Left lung (tissue), 4 donors: ENCODE measurements at regions not wholly inside any gene's neighbourhood (a gene's known extent, or its start where the extent isn't known, plus 50 kb on each side); places are given as distances from the start of the nearest gene placed in this dataset.

Source experiments
- ATAC-seq: fragments of 200-7000 bp; cut with Tn5 transposase; one replicate; pipeline ENCODE4 v1.9.1; 2020; ENCODE audit warnings: moderate library complexity
- DNase-seq, 4 donors: peaks; one replicate each; pipeline ENCODE4 v3.0.0-alpha.2; 2013 to 2020
- H3K27ac ChIP-seq, 2 donors: fragments of 200-600 bp; sonication (generic) in 1 of 2; one replicate each; pipeline versions ENCODE4 v1.5.0 to v1.8.0; 2020 to 2021
- H3K27me3 ChIP-seq, 2 donors: fragments of 200-600 bp; sonication (generic) in 1 of 2; one replicate each; pipeline versions ENCODE4 v1.5.0 to v1.8.0; 2020 to 2021
- H3K36me3 ChIP-seq, 2 donors: fragments of 200-600 bp; sonication (generic) in 1 of 2; one replicate each; pipeline versions ENCODE4 v1.5.0 to v1.8.0; 2020 to 2021
- H3K4me1 ChIP-seq, 2 donors: fragments of 200-600 bp; one replicate each; pipeline ENCODE4 v1.8.0; 2021
- H3K4me3 ChIP-seq, 2 donors: fragments of 200-600 bp; sonication (generic) in 1 of 2; one replicate each; pipeline versions ENCODE4 v1.5.0 to v1.8.0; 2020 to 2021; ENCODE audit warnings: mild to moderate bottlenecking in 1 of 2
- H3K9me3 ChIP-seq, 2 donors: fragments of 200-600 bp; sonication (generic) in 1 of 2; one replicate each; pipeline versions ENCODE4 v1.5.0 to v1.8.0; 2020 to 2021
- CTCF ChIP-seq, 2 donors: fragments of 200-600 bp; sonication (generic) in 1 of 2; IDR thresholded peaks; one replicate each; pipeline versions ENCODE4 v1.5.0 to v1.8.0; 2021; ENCODE audit warnings: antibody characterized with exemption in 2 of 2
- intact Hi-C, 2 donors: fragments of 100-400 bp; cut with DNase I; formaldehyde crosslinking; loops; one replicate each; pipeline versions ENCODE4 v1.11.2 to v1.14.2; 2022
- donor health status: DM: no; HTN: yes; CAD: no.
- donor health status: DM: no; HTN: no; CAD: no.

- Histone ChIP-seq H3K9me3 (no peaks in the 10 kb centered on the region), H3K4me3 (no peak overlapping the region), H3K27me3 (peaks cover 0 to 11% of the 10 kb centered on the region in 2 donors), H3K27ac (no peak overlapping the region), H3K4me1 (no peaks in the 10 kb centered on the region), H3K36me3 (no peaks in the 10 kb centered on the region)
- no peak for TF ChIP-seq CTCF (IDR thresholded peaks at IDR 0.05)
- DNase-seq: peak in 1 of 4 donors; percentile 58
- ATAC-seq: no peak
- intact Hi-C loops: no loop called here
Measured at GRCh38 chr2:240296476-240297255, 138.8 kb upstream of the GPC1 start.

- no peaks in the 10 kb centered on the region for H3K4me1 ChIP-seq
- DNase-seq: peak in 1 of 4 donors; percentile 60
- intact Hi-C loops: no loop called here
Measured at GRCh38 chr2:240297256-240298116, 138.0 kb upstream of the GPC1 start.

DNA sequence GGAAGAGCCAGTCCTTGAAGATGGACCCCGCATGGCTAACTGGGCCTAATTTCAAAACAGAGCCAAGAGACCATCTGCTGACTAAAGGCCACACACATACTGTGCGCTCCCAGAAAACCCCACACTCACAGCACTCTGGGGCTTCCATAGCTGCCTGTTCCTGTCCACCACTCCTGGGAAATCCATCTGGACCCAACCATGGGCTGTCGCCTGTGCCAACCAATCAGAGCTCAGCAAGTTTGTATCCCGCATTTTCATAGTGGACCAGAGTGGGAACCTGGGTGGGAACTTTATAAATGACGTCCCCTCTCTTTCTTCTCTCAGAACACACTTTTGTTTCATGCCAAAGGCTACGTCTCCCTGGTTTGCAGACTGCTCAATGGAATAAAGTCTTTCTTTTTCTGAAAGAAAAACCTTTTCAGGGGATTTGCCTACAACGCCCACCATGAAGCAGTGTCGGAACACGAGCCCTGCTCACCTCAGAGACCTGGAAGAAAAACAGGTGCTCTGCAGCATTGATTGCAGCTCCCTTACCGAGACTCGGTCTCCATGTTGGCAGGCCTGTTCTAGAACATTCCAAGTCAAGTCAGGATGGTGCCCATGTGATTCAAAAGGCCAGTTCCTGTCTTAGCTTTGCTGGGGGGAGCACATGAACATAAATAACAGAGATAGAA lies 137.2 kb upstream of the GPC1 start:
- Histone ChIP-seq H3K27me3 (peaks cover 0 to 15% of the 10 kb centered on the region in 2 donors), H3K27ac (no peak overlapping the region), H3K4me1 (no peaks in the 10 kb centered on the region), H3K4me3 (no peak overlapping the region), H3K36me3 (no peaks in the 10 kb centered on the region), H3K9me3 (no peaks in the 10 kb centered on the region)
- no peak for DNase-seq
- TF ChIP-seq CTCF (IDR thresholded peaks at IDR 0.05): no peak
- ATAC-seq: no peak
- intact Hi-C loops: no loop called here

More at GRCh38 chr2:240297256-240298116, 138.0 kb upstream of the GPC1 start:
- no peaks in the 10 kb centered on the region for H3K36me3 ChIP-seq
- H3K27ac ChIP-seq: no peak overlapping the region
- peaks cover 0 to 15% of the 10 kb centered on the region in 2 donors for H3K27me3 ChIP-seq
- no peak overlapping the region for H3K4me3 ChIP-seq
- TF ChIP-seq CTCF (IDR thresholded peaks at IDR 0.05): no peak
- no peak for ATAC-seq
- H3K9me3 ChIP-seq: no peaks in the 10 kb centered on the region

- ATAC-seq (no peak), DNase-seq (peak in 1 of 4 donors; percentile 53)
- TF ChIP-seq CTCF (IDR thresholded peaks at IDR 0.05): no peak
- no peak overlapping the region for H3K4me3 ChIP-seq
- H3K9me3 ChIP-seq: no peaks in the 10 kb centered on the region
- no peak overlapping the region for H3K27ac ChIP-seq
- no peaks in the 10 kb centered on the region for H3K36me3 ChIP-seq
- intact Hi-C loops: no loop called here
- H3K27me3 ChIP-seq: peaks cover 0 to 12% of the 10 kb centered on the region in 2 donors
- no peaks in the 10 kb centered on the region for H3K4me1 ChIP-seq
Measured at GRCh38 chr2:240298803-240299709, 136.4 kb upstream of the GPC1 start.
